Retinal pigment epithelial cell (primary cell): ENCODE measurements at regions not wholly inside any gene's neighbourhood (a gene's known extent, or its start where the extent isn't known, plus 50 kb on each side); places are given as distances from the start of the nearest gene placed in this dataset.
"Not testable (repeated sequence)": the region's sequence is repeated elsewhere in the genome, so short reads cannot be mapped to it uniquely, and the experiment has no call there.

Source experiments
- DNase-seq: peaks from one replicate; pipeline ENCODE4 v3.0.0-alpha.2; 2010; ENCODE audit warnings: low read depth
- H3K4me3 ChIP-seq: 2 replicates; pipeline ENCODE4 v1.5.1; 2011; ENCODE audit warnings: mild to moderate bottlenecking, low read length, control low read depth, moderate library complexity
- TF ChIP-seq, protein P1 (sequence below): conservative IDR thresholded peaks from 2 replicates; pipeline ENCODE4 v1.5.1; 2011; ENCODE audit warnings: low read depth, low read length, control low read depth, inconsistent platforms

DNA sequence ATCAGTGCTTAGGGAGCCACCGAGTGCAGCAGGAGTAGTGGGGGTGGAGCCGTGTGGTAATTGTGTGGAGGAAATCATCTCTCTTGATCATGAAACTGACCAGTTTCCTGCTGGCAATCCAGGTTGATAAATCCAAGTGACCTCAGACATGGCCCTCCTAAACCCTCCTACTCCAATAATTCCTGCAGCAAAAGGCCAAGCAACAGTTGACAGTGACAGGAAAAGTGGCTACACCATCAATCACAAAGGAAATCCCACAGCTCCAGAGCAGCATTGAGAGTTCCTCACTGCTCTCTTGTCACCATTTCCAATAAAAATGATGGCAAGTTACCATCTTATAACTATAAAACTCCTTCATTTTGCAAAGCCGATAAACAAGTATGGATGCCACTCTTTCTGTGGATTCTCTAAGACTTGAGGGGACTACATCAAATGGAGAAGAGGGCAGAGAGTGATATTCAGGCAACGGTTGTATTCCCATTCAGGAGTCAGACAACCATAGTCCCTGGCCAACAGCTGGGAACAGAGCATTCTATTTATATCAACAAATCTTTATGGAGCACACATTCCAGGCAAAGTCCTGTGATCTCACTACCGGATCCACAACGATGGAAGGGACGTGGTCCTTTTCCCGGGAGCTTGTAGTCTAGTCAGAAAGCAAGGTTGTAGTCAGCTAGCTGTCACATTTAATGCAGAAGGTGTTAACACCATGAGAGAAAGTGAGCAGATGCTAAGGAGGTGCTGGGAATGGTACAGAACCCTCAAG lies 312.5 kb upstream of the CTNNB1 start:
- no peak overlapping the region for H3K4me3 ChIP-seq
- no peak for DNase-seq
- TF ChIP-seq, protein P1, sequence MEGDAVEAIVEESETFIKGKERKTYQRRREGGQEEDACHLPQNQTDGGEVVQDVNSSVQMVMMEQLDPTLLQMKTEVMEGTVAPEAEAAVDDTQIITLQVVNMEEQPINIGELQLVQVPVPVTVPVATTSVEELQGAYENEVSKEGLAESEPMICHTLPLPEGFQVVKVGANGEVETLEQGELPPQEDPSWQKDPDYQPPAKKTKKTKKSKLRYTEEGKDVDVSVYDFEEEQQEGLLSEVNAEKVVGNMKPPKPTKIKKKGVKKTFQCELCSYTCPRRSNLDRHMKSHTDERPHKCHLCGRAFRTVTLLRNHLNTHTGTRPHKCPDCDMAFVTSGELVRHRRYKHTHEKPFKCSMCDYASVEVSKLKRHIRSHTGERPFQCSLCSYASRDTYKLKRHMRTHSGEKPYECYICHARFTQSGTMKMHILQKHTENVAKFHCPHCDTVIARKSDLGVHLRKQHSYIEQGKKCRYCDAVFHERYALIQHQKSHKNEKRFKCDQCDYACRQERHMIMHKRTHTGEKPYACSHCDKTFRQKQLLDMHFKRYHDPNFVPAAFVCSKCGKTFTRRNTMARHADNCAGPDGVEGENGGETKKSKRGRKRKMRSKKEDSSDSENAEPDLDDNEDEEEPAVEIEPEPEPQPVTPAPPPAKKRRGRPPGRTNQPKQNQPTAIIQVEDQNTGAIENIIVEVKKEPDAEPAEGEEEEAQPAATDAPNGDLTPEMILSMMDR, result no peak

DNA sequence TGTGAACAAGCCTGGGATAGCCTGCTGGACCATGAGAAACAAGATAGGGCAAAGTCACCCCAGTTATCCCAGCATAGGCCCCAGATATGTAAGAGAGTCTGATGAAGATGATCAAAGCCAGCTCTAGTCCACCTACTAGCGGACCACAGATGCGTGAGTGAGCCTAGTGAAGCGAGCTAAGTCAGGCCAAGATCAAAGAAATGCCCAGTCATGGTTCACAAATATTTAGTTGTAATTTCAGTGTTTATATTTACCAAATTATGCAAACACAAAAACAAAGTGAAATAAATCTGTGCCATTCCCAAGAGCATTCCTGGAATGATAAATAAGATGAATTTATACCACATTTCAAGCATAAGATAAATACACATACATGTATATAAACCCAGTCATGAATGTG lies 308.1 kb upstream of the CTNNB1 start:
- TF ChIP-seq, protein P1, result no peak
- H3K4me3 ChIP-seq, result no peak overlapping the region
- no peak for DNase-seq

DNA sequence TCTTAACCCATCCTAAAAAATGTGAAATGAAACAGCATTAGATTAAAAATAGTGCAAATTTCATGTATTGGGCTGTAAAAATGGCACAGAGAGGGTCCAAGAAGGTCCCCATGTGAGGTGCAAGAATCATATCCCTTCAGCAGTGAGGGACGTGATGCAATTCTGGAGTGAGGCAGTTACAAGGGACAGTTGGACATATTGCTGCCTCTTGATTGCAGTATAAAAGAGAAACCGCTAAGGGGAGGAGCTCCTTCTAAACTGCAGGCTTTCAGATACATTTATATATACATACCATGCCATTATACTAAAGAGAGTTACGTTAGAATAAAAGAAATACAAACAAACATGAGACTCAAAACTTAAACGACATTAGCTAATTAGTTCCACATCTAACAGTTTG lies 304.2 kb upstream of the CTNNB1 start:
- no peak for DNase-seq
- TF ChIP-seq, protein P1, result no peak
- H3K4me3 ChIP-seq, result no peak overlapping the region

DNA sequence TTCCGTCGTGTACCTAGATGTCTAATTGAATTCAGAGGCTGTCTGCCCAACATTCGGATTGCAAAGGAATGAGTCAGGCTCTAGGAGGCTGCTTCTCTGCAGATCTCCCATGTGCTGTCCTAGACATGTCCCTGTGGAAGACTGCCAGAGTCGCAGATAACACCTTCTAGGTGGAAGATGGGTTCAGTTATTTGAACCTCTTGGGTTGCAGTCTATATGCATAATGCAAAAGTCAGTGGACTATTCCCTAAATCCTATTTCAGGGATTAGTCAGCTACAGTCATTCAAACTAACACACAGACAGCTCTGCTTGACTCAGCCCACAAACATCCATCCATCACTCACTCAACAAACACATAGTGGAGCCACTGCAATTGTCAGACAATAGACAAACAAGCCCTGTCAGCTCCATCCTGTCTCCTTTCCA lies 300.0 kb upstream of the CTNNB1 start:
- TF ChIP-seq, protein P1, result no peak
- DNase-seq, result no peak
- no peak overlapping the region for H3K4me3 ChIP-seq

DNA sequence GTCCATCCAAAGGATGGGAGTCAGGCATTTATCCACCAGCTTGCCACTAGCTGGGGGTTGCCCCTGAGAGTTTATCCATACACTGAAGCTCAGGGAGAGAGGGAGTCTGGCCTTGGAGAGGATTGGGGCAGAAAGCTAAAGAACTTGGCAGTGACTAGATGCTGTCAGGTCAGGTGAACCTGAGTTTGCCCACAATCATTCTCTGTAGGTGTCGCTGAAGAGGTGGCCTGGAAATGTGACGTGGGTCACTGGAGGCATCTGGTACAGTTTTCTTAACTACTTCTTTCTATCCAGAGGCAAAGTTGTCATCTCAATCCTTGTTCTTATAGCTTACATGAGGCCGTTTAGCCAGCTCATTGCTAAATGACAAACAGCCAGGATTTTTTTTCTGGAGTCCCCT lies 298.0 kb upstream of the CTNNB1 start:
- no peak for DNase-seq
- TF ChIP-seq, protein P1, result no peak
- H3K4me3 ChIP-seq, result no peak overlapping the region

DNA sequence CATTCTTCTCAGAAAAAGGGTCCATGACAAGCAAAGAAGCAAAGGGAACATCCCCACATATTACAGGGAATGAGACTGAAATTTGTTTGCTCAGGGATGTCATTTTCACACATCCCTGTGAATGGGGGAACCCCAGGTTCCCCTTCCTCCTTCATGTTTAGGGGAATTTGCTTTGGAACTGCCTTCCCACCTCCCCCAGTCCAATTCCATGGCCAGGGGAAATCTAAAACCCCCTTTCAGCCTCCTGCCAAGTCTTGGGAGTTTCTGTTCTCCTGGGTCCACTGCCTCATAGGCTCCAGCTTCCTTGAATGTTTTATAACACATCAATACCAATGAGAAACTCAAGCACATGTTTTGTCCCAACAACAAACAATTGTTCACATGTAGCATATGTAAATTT lies 297.5 kb upstream of the CTNNB1 start:
- TF ChIP-seq, protein P1, result no peak
- no peak for DNase-seq
- no peak overlapping the region for H3K4me3 ChIP-seq

DNA sequence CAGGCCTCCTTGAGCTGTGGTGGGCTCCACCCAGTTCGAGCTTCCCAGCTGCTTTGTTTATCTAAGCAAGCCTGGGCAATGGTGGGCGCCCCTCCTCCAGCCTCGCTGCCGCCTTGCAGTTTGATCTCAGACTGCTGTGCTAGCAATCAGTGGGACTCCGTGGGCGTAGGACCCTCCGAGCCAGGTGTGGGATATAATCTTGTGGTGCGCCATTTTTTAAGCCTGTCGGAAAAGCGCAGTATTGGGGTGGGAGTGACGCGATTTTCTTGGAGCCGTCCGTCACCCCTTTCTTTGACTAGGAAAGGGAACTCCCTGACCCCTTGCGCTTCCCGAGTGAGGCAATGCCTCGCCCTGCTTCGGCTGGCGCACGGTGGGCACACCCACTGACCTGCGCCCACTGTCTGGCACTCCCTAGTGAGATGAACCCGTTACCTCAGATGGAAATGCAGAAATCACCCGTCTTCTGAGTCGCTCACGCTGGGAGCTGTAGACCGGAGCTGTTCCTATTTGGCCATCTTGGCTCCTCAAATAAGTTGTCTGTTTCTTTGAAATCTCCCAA lies 291.3 kb upstream of the CTNNB1 start:
- DNase-seq, H3K4me3 ChIP-seq: not testable (repeated sequence)
